HG03565 (cell line): ENCODE measurements at regions not wholly inside any gene's neighbourhood (a gene's known extent, or its start where the extent isn't known, plus 50 kb on each side); places are given as distances from the start of the nearest gene placed in this dataset.

Experiments used
- ATAC-seq: cut with Tn5 transposase; IDR thresholded peaks from one replicate; pipeline ENCODE4 v1.9.1; 2021; ENCODE audit warnings: mild to moderate bottlenecking, moderate library complexity; ENCODE audit not compliant: unreplicated experiment

DNA sequence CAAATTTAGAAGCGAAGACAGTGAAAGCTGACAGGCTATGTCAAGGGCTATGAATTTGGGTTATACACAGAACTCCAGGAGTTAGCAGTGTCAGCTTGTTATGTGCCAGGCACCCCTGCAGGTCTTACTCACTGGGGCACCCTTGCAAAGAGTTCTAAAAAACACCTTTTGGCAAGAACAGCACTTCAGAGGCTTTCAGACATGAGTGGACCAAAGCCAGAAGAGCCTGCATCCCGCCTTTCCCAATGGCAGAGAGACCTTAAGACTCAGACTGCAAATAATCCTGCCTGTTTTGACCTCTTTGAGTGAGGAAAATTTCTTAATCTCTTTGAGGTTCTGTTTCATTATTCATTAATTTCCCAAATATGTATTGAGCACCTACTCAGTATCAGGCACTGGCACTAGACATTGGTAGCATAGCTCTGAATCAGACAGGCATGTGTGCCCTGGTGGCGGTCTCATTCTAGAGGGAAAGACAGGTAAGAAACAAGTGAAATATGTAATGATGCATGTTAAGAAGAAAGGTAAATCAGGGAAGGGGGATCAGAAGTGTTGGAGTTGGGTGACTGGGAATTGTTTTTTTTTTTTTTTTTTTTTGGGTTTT, 280.0 kb downstream of the KBTBD8 start:
- no peak for ATAC-seq

DNA sequence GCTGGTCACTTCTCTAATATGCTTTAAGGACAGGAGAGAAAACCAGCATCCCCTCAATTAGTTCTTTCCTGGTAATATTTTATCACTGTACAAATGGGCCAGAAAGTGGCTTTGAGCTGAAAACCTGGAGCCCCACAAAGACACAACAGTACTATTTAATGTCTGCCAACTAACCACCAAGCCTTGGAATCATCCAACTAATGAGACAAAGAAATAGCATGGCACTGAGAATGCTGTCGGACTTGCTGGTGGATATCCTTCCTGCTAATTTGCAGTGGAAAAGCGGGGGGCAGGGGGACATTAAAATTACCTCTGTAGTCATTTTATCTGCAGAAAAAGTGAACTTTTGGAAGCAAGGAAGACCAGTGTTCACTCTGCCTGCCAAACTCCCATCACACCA, 288.5 kb downstream of the KBTBD8 start:
- ATAC-seq: no peak

DNA sequence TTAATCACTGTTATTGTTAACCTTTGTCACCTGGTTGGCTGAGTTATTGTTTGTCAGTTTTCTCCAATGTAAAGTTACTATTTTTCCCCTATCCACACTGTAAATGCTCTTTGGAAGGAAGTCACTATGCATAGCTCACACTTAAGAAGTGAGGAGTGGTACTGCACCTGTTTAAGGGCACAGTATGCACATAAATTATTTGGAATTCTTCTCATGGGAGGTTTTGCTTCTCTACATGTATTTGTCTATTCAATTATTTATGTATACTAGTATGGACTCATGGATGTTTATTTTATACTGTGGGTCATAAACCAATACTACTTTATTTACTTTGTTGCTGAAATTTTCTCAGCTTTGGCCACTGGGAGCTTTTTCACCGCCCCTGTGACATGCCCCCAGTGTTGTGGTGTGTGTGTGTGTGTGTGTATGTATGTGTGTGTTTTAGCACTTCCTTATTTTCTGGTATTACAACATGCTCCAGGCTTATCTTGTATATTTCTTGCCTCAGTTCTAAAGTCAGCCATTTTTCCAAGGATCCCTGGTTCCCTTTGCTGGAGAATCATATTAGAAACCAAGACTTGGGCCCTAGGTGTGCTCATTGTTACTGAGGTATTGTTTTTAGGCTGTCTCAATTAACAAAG, 290.5 kb downstream of the KBTBD8 start:
- ATAC-seq: no peak

DNA sequence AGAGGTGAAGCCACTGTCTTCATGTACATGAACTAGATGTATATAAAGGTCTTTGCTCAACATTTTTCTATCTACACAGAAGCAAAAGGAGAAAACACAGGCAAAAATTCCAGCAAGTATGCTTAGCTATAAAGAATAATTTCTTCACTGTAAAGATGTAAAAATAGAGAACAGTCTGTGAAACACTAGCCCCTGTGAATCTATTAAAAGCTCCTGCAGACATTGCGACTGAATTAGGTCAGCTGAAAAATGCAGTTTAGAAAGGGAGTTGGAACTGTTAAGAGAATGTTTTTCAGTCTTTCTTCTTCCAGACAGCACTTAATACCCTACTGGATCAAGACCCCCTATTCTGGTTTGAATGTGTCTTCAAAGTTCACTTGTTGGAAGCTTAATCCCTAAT, 291.5 kb downstream of the KBTBD8 start:
- ATAC-seq: no peak

DNA sequence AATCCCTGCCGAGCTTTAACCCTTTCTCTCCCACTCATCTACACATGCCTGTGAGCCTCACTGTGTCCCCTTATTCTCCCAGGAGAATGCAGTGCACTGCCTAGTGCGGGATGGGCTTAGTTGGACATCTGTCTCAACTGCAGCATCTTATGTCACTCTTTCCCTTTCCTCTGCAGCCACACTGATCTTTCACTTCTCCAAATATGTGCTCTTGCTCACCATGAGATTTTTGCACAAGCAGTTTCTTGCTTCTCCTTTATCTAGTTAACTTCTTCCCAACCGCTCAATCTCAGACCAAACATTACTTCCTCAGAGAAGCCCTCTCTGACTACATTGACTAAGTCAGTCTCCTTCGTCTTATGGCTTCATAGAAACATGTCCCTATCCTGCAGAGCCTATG, 292.3 kb downstream of the KBTBD8 start:
- ATAC-seq: peak; percentile 74

DNA sequence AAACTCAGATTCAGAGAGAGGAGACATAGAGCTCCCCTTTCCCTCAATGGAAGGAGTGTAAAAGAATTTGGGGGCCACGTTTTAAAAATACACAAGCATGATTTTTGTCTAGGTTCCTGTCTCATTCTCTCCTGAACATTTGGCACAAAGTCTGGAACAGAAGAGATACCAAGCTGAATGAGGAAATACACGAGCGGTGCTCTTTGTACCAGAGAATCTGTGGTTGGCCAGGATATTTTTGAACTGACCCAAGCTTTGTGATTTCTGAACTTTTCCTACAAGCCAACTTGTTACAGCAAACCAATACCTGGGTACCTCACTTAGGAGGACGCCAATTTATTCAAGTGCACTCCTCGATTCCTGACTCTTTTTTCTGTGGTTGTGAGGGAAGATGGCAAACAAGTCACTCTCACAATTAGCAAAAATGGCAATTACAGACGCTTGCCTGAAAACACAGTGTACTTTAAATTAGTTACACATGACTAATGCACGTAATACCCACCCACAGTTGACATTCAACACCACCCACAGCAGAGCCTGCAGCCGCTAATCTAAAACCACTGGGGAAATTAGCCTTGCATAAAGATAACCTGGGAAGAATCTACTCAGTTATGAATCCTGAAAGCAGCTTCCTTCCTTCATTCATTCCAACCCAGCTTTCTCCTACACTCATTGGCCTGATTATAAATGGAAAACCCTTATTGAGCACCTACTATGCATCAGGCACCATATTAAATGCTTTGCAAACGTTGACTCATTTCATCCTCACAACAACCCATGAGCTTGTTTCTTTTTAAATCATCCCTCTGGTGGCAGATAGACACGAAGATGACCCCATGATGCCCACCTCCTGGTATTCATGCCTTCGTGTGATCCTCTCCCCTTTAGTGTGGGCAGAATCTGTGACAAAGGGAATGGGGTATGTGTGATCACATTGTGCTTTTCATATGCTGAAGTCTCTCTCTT, 293.5 kb downstream of the KBTBD8 start:
- ATAC-seq: no peak

DNA sequence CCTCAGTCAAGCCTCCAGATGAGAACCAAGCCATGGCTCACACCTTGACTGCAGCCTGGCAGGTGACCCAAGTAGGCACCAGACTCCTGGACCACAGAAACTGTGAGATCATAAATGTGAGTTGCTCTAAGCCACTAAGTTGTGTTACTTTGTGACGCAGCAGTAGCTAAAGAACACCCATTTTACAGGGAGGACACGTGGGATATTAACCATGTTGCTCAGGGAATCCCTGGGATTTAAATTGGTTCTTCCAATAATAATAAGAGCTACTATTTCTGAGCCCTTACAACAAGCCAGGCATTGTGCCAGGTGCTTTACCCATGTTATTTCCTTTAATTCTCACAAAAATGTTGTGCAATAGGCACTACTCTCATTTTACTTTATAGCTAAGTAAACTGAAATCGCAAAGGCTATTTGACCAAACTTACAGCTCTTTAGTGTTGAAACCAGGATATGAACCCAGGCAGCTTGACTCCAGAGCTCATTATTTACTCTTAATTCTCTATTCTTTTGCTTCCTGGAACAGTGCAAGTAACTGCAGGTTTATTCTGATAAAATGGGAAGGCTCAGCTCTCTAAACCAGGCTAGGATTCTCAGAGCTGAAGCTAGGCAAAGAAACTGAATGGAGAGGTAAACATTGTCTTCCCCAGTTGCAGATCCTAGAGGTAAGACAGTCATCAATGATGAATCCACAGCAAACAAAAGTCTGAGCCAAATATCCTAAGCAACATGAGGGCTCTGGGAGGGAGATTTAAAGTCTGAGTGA, 294.4 kb downstream of the KBTBD8 start:
- ATAC-seq: no peak

DNA sequence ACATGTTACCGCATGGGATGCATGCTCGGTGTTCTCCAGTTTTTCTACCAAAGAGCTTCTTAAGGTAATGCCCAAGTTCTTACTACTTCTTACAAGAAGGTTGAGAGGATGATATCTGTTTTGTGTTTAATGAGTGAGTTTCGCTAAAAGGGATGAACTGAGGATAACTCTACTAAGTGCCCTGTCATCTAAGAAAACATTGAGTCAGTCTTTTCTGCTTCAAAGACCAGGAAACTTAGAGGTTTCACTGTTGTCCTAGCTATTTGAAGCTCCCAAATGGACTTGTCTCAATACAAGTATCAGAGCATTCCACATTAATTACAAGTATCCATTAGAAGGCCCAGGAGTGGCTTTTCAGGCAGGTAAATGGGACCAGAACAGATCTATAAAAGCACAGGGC, 296.2 kb downstream of the KBTBD8 start:
- ATAC-seq: no peak

DNA sequence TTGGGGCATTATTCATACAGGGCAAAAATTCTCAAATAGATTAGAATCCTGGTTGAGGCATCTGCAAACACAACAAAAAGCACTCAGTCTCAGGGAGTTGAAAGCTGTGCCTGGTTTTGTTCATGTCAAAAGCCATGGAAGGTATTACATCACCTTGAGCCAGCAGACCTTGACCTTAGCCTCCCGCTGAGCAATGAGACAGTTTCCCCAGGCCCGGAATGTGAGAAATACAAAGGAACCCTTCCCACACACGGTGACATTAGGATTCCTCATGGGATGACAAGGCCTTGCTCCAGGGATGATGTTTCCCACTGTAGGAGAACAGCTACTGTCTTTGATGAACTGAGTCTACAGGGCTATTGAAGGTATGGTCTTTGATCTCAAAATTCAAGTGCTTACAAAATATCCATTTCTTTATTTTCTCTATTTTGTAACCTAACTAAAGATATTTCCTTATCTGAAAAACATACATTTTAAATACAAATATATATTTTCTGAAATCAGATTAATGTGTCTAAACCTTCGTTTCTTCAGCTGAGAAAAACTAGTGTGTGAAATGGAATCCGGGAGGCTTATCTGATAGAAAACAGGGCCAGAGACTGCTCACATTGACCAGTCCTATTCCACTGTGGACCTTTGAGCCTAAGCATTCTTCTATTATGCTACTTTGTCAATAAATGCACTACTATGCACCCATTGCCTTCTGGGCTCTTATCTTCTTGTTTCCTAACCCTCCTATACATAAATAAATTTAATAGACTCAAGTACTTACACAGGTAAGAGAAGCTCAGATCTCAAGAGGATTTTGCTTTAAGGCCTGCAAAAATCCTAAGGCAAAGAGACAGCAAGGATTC, 298.2 kb downstream of the KBTBD8 start:
- no peak for ATAC-seq

DNA sequence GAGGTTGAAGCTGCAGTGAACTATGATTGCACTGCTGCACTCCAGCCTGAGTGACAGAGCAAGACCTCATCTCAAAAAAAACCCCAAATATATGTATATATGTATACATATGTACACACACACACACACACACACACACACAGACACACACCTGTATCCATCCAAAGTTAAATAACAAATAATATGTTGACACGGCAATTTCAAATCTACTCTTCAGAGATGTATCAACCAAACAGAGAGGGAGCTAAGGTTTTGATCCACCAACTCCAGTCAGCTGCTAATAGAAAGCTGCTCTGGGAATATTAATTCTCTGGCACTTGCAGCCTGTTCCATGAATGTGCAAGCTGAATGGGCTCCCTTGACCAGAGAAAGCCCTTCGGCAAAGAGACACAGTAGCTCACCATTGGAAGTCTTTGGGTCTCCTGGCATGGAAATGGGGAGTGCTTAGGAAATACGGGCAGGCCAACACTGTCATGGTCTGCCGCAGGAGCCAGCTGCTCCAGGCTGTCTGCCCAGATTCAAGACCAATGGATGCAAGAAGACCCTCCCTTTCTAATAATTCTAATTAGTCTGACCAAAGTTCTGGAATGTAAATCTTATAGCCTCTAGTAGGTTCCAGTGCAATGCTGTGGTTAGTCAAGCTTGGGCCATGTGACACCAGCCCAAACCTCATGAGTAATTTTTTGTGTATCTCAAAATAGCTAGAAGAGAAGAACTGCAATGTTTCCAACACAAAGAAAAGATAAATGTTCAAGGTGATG, 299.8 kb downstream of the KBTBD8 start:
- ATAC-seq: no peak

DNA sequence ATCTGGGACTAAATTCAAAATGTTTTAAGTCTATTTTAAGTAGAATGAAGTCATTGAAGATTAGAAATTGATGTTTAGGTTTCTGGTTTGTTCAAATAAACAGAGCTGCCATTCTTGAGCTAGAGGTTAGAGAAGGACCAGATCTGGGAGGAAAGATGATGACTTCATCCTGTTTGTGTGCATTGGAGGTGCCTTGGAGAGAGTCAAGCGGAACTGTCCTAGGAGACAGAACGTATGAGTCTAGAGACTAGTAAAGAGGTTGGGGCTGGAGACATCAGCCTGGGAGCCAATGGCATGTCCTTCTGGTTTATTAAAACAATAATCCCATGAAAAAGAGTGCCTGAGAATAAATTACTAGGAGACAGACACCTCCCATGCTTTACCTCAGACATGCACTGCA, 303.4 kb downstream of the KBTBD8 start:
- no peak for ATAC-seq

DNA sequence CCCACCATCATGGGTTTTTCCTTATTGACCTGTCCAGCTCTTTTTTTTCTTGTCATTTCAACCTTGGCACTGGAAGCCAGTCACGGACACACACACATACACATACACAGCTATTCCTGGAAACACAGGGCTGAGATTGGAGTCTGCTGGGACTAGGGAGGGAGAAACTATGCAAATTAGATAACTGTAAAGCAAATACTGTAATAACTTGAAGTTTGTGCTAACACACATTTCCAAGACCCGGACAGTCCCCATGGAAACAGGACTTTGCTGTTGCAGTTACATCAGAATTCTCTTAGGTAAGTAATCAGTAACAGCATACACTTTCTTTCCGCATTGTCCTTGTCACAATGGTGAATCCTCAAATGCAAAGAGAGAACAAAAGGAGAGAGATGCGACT, 304.4 kb downstream of the KBTBD8 start:
- no peak for ATAC-seq

DNA sequence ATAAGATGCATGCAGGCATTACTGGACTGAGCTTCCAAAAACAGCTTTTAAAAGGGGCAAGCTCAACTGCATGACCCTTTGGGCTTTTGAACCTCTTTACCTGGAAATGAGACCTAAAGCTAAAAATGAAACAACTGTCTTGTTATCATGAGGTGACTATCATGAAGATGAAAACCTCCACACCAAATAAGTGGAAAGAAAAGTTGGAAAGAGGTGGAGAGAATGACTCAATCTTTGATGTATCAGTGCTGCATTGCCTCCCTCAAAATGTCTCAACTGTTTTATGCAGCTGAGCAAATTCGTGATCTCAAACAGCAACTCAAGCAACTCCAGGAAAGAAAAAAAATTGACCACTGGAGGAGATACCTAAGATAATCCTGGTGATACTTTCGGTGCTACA, 307.1 kb downstream of the KBTBD8 start:
- no peak for ATAC-seq

DNA sequence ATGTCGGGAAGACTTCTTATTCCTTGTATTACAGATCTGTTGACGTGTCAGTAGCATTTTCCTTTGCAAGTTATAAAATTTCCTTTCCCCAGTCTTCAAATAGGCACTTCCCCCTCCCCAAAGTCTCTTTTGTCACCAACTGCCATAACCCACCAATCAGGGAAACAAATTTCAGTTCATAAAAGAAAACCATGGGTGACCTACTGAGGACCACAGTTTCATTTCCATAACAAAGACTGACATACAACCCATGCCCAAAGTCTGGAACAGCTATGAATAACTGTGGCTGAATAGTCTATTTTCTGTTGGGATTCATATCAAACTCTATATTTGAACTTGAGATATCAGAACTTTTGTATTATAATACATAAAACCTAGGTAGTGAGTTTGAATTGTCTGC, 307.8 kb downstream of the KBTBD8 start:
- no peak for ATAC-seq

DNA sequence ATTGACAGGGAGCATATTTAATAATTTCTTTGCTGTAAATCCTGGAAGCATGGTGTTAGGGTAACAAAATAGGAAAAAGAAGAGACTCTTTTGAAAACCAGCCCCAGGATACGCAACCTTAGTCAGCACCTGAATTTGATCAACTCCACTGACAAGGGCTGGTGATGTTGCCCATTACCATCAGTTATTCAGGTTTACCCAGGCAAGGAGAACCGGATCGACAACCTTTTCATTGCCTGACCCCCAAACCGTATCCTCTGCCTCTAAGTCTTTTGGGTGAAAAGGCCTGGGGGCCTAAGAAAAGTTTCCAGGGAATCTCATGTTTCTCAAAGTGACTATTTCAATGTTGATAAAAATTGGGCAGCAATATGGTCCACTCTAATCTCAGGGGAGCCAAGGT, 313.3 kb downstream of the KBTBD8 start:
- ATAC-seq: no peak

DNA sequence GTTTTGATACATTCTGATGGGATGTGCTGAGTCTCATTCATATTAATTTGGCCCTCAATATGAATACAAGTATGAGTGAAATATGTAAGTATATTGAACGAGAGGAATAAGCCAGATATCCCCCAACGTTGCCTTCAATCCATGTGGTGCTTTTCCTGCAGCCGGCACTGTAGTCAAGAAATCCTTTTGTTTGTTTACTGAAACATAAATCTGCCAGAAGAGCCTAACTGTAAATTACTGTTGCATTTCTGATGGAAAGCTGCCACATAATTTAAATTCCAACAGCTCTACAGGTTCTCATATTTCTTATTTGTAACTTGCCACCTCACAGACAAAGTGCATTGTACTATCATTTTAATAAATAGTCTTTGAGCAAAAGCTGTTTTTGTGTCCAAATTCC, 314.0 kb downstream of the KBTBD8 start:
- ATAC-seq: no peak

DNA sequence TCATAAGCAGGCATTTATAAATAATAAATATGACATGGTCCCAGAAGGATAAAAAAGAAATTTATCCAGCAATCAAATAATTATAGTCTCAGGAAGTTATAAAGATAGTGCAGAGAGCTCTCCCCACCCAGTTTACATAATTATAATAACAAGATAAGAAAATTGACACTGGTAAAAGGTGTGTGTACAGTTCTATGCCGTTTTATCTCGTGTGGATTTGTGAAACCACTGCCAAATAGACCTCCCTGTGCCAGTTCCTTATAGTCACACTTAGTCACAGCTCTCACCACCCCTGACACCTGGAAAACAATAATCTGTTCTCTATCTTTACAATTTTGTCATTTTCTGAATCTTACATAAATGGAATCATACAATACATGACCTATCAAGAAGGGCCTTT, 320.1 kb downstream of the KBTBD8 start:
- no peak for ATAC-seq

DNA sequence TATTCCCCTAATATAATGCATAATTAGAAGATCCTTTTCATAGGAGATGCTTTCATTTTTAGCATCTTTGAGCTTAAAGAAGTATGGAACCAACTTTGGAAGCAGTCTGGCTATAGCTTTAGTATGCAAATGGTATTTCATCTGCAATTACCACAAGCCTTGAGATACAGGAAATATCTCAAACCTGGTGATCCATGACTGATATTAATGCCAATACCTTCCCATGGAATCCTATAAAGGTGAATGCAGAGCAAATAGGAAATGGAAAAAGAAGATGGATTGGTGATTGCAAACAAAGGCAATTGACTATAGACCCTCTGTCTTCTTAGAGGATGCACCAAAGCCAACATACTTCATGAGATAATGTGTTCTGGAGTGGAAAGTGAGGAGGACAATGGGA, 326.4 kb downstream of the KBTBD8 start:
- ATAC-seq: no peak
